Keratinocyte (primary cell): ENCODE measurements at regions not wholly inside any gene's neighbourhood (a gene's known extent, or its start where the extent isn't known, plus 50 kb on each side); places are given as distances from the start of the nearest gene placed in this dataset.

Experiments used
- DNase-seq: peaks from one replicate; pipeline ENCODE4 v3.0.0-alpha.2; 2011; ENCODE audit warnings: low read depth, missing footprints, low spot score
- FAIRE-seq: peaks from 2 replicates; lab custom pipeline; 2011; peaks lifted over from hg19 to GRCh38; lab: Jason Lieb, UNC
- H2AFZ ChIP-seq: 2 replicates; pipeline ENCODE4 v1.6.0; 2012; ENCODE audit warnings: low read length, control low read depth, inconsistent platforms; ENCODE audit not compliant: control insufficient read depth
- H3K27ac ChIP-seq: 2 replicates; pipeline ENCODE4 v1.5.1; 2011; ENCODE audit warnings: low read length; ENCODE audit not compliant: control insufficient read depth, insufficient read depth
- H3K27me3 ChIP-seq: 3 replicates; pipeline ENCODE4 v1.6.0; 2011; ENCODE audit warnings: low read length; ENCODE audit not compliant: control insufficient read depth, insufficient read depth; ENCODE audit errors: extremely low read depth
- H3K36me3 ChIP-seq, 2 experiments: 2 replicates in 1 of 2; 3 replicates in 1 of 2; pipeline ENCODE4 v1.5.1; 2011; ENCODE audit warnings: low read length in 2 of 2, mild to moderate bottlenecking in 1 of 2; ENCODE audit not compliant: control insufficient read depth in 2 of 2, insufficient read depth in 2 of 2; ENCODE audit errors: extremely low read depth in 1 of 2
- H3K4me1 ChIP-seq: 3 replicates; pipeline ENCODE4 v1.5.1; 2011; ENCODE audit warnings: low read length; ENCODE audit not compliant: control insufficient read depth, insufficient read depth; ENCODE audit errors: extremely low read depth
- H3K4me2 ChIP-seq: 3 replicates; pipeline ENCODE4 v1.6.0; 2011; ENCODE audit warnings: low read depth, low read length; ENCODE audit not compliant: control insufficient read depth, insufficient read depth; ENCODE audit errors: extremely low read depth
- H3K4me3 ChIP-seq, 3 experiments: fragments of 200-600 bp in 1 of 3; sonication (generic) in 1 of 3; 2 replicates in 2 of 3; 3 replicates in 1 of 3; pipeline ENCODE4 v1.5.1; 2011 to 2016; ENCODE audit warnings: low read length in 3 of 3, mild to moderate bottlenecking in 3 of 3, control low read depth in 2 of 3, inconsistent platforms in 1 of 3, low read depth in 1 of 3, mixed read lengths in 1 of 3, mixed run types in 1 of 3, moderate library complexity in 1 of 3; ENCODE audit not compliant: control insufficient read depth in 2 of 3, insufficient read depth in 2 of 3; ENCODE audit errors: extremely low read depth in 1 of 3
- H3K79me2 ChIP-seq: 2 replicates; pipeline ENCODE4 v1.6.0; 2012; ENCODE audit warnings: low read length; ENCODE audit not compliant: control insufficient read depth, insufficient read depth
- H3K9ac ChIP-seq: 3 replicates; pipeline ENCODE4 v1.6.0; 2011; ENCODE audit warnings: low read length; ENCODE audit not compliant: control insufficient read depth, insufficient read depth; ENCODE audit errors: extremely low read depth
- H3K9me1 ChIP-seq: 3 replicates; pipeline ENCODE4 v1.6.0; 2011; ENCODE audit warnings: low read length; ENCODE audit not compliant: control insufficient read depth, insufficient read depth; ENCODE audit errors: extremely low read depth
- H3K9me3 ChIP-seq: 2 replicates; pipeline ENCODE4 v1.5.1; 2012; ENCODE audit warnings: low read depth, low read length; ENCODE audit not compliant: control insufficient read depth
- H4K20me1 ChIP-seq: 3 replicates; pipeline ENCODE4 v1.6.0; 2011; ENCODE audit warnings: low read length; ENCODE audit not compliant: control insufficient read depth, insufficient read depth; ENCODE audit errors: extremely low read depth
- CTCF ChIP-seq, 3 experiments: IDR thresholded peaks in 1 of 3; conservative IDR thresholded peaks in 1 of 3; optimal IDR thresholded peaks in 1 of 3; 2 replicates in 2 of 3; 3 replicates in 1 of 3; pipeline versions ENCODE3 to v1.5.1; 2011; ENCODE audit warnings: low read length in 3 of 3, mild to moderate bottlenecking in 3 of 3, moderate library complexity in 2 of 3, control low read depth in 1 of 3, inconsistent platforms in 1 of 3; ENCODE audit not compliant: insufficient read depth in 2 of 3; ENCODE audit errors: extremely low read depth in 1 of 3
- EZH2 ChIP-seq: IDR thresholded peaks from one replicate; pipeline ENCODE4 v1.6.1; 2012; ENCODE audit warnings: inconsistent platforms, mild to moderate bottlenecking, low read length, moderate library complexity
- dilution Hi-C: fragments of 300-500 bp; cut with MboI; formaldehyde crosslinking; loops from one replicate; pipeline ENCODE4 v1.7.0; 2020; ENCODE audit warnings: low sequenced_read_pairs; ENCODE audit not compliant: extremely low pct_ligation_motif_present

GRCh38 chr3:11953350-11953749 is 50.8 kb upstream of the SYN2 start:
- H3K4me2 ChIP-seq = no peak overlapping the region
- no peaks in the 10 kb centered on the region for H3K27me3 ChIP-seq
- H3K4me1 ChIP-seq = no peaks in the 10 kb centered on the region
- TF ChIP-seq CTCF (optimal IDR thresholded peaks at IDR 0.05 in 1 of 3, IDR thresholded peaks at IDR 0.05 in 1 of 3, conservative IDR thresholded peaks at IDR 0.05 in 1 of 3; ENCODE audit: extremely low read depth in 1 of 3, insufficient read depth in 2 of 3, low read length in 3 of 3) (no peak), EZH2 (no peak)
- dilution Hi-C loops = no loop called here
- no peaks in the 10 kb centered on the region for H3K9me1 ChIP-seq
- H3K4me3 ChIP-seq = no peak overlapping the region
- H3K36me3 ChIP-seq = no peaks in the 10 kb centered on the region
- H2AFZ ChIP-seq = no peak overlapping the region
- no peak for FAIRE-seq
- H3K9ac ChIP-seq = no peak overlapping the region
- no peaks in the 10 kb centered on the region for H3K79me2 ChIP-seq
- no peak overlapping the region for H3K27ac ChIP-seq
- no peaks in the 10 kb centered on the region for H4K20me1 ChIP-seq
- DNase-seq = no peak
- H3K9me3 ChIP-seq = no peaks in the 10 kb centered on the region

DNA sequence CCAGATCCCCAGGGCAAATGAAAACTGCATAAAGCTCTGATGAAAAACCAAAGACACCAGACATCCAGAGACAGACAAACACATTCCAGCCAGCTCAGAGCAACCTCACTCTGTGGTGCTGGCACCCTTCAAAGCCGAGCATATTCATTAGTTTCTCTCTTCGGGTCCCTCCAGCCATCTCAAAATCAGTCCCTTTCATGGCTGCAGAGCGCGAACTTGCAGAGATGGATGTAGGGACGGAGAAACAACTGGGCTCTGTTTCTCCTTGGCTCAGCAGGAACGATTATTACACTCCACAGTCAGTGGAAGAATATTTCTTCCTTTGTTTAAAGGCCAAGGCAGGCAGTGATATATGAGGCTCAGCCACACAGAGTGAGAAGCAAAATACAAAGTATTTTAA is 50.4 kb upstream of the SYN2 start:
- Histone ChIP-seq H2AFZ (no peak overlapping the region), H4K20me1 (no peaks in the 10 kb centered on the region), H3K27me3 (no peaks in the 10 kb centered on the region), H3K4me2 (no peak overlapping the region), H3K9me1 (no peaks in the 10 kb centered on the region), H3K9ac (no peak overlapping the region), H3K9me3 (no peaks in the 10 kb centered on the region), H3K4me3 (no peak overlapping the region), H3K4me1 (no peaks in the 10 kb centered on the region), H3K79me2 (no peaks in the 10 kb centered on the region), H3K27ac (no peak overlapping the region), H3K36me3 (no peaks in the 10 kb centered on the region)
- DNase-seq = no peak
- no peak for TF ChIP-seq EZH2
- no peak for TF ChIP-seq CTCF (optimal IDR thresholded peaks at IDR 0.05 in 1 of 3, IDR thresholded peaks at IDR 0.05 in 1 of 3, conservative IDR thresholded peaks at IDR 0.05 in 1 of 3; ENCODE audit: extremely low read depth in 1 of 3, insufficient read depth in 2 of 3, low read length in 3 of 3)
- dilution Hi-C loops = no loop called here
- no peak for FAIRE-seq
